GM12864 (cell line): ENCODE measurements at regions not wholly inside any gene's neighbourhood (a gene's known extent, or its start where the extent isn't known, plus 50 kb on each side); places are given as distances from the start of the nearest gene placed in this dataset.

Experiments
- DNase-seq: peaks from one replicate; pipeline ENCODE4 v3.0.0-alpha.2; 2011; ENCODE audit warnings: low read depth
- H3K4me3 ChIP-seq: 2 replicates; pipeline ENCODE4 v1.5.1; 2011; ENCODE audit warnings: mild to moderate bottlenecking, low read depth, low read length, control low read depth
- TF ChIP-seq, protein P1 (sequence below): IDR thresholded peaks from 2 replicates; pipeline ENCODE4 v1.5.1; 2011; ENCODE audit warnings: low read depth, mild to moderate bottlenecking, moderate library complexity, low read length, control low read depth, inconsistent platforms; ENCODE audit errors: missing control alignments

DNA sequence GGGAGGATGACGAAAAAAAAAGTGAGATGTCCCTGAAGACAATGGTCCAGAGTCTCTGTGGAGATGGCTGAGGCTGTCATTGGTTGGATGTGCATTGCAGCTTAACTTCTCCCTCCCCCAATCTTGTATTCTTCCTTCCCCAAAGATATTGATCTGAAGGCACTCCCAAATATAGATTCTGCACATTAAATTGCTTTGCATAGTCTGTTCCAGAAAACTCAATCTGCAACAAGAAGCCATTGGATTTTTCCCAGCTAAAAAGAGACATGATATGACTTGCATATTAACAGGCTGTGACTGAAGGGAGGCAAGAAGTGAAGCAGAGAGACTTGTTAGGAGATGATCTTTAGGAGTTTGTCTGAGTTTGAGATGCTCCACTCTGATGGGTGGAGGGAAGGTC is 245.2 kb upstream of the MOCS1 start:
- no peak for DNase-seq
- TF ChIP-seq, protein P1, sequence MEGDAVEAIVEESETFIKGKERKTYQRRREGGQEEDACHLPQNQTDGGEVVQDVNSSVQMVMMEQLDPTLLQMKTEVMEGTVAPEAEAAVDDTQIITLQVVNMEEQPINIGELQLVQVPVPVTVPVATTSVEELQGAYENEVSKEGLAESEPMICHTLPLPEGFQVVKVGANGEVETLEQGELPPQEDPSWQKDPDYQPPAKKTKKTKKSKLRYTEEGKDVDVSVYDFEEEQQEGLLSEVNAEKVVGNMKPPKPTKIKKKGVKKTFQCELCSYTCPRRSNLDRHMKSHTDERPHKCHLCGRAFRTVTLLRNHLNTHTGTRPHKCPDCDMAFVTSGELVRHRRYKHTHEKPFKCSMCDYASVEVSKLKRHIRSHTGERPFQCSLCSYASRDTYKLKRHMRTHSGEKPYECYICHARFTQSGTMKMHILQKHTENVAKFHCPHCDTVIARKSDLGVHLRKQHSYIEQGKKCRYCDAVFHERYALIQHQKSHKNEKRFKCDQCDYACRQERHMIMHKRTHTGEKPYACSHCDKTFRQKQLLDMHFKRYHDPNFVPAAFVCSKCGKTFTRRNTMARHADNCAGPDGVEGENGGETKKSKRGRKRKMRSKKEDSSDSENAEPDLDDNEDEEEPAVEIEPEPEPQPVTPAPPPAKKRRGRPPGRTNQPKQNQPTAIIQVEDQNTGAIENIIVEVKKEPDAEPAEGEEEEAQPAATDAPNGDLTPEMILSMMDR, result no peak
- H3K4me3 ChIP-seq, result no peak overlapping the region

DNA sequence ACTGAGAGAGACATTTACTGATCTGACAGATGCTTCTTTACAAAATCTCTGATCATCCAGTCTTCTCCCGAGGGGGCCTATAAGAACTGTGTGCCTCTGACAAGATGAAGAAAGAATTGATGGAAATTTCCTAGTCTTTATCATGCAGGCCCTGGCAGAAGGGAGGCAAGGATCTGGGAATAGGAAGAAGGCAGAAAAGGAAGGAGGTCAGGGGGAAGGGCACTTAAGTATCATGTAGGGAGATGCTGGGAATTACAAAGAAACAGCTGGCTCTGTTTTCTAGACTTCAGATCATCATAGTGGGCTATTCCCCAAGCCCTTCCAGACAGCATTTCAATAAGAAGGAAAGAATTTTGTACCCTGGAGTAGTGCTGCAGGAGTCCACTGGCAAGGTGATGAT is 243.3 kb upstream of the MOCS1 start:
- TF ChIP-seq, protein P1, result no peak
- H3K4me3 ChIP-seq, result no peak overlapping the region
- no peak for DNase-seq

- DNase-seq, result no peak
- H3K4me3 ChIP-seq, result no peak overlapping the region
- TF ChIP-seq, protein P1, result no peak
These were observed 241.9 kb upstream of the MOCS1 start for GRCh38 chr6:40176152-40176551.

- DNase-seq, result no peak
- TF ChIP-seq, protein P1, result no peak
- H3K4me3 ChIP-seq, result no peak overlapping the region
These were observed 238.0 kb upstream of the MOCS1 start for GRCh38 chr6:40172272-40172671.

- no peak overlapping the region for H3K4me3 ChIP-seq
- no peak for DNase-seq
- TF ChIP-seq, protein P1, result no peak
These were observed 237.1 kb upstream of the MOCS1 start for GRCh38 chr6:40171343-40171742.

- H3K4me3 ChIP-seq, result no peak overlapping the region
- TF ChIP-seq, protein P1, result no peak
- DNase-seq, result no peak
These were observed 236.6 kb upstream of the MOCS1 start for GRCh38 chr6:40170856-40171255.

DNA sequence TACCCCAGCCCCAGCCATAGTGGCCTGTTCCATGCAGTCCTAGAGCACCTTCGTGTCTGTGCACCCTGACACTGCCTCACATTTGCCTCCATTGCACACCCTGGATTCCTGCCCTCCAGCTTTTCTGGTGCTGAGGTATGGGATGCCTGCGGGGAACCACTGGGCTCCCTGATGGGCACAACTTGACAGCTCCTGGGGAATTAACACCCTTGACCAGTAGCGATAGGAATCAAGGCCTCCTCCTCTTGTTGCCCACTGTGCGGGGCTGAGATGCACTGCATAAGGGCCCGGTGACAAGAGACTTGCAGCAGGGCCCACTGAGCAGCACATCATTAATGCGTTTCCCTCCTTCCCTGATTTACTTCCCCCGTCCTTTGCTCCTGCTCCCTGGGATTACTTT is 235.6 kb upstream of the MOCS1 start:
- no peak for DNase-seq
- H3K4me3 ChIP-seq, result no peak overlapping the region
- TF ChIP-seq, protein P1, result no peak
